ENCODE measurements at regions not wholly inside any gene's neighbourhood (a gene's known extent, or its start where the extent isn't known, plus 50 kb on each side); places are given as distances from the start of the nearest gene placed in this dataset.

GRCh38 chr2:126494593-126494992, 161.4 kb upstream of the GYPC start:
- no peak for DNase-seq (ENCODE audit: low read depth)
- no peaks in the 10 kb centered on the region for H3K27me3 ChIP-seq (replicated peaks; ENCODE audit: control insufficient read depth, insufficient read depth, low read length)
- no peak overlapping the region for H3K4me3 ChIP-seq (ENCODE audit: low read length)
- H3K36me3 ChIP-seq (ENCODE audit: control insufficient read depth, insufficient read depth, low read length, severe bottlenecking): no peaks in the 10 kb centered on the region
- no peak overlapping the region for H3K9ac ChIP-seq (ENCODE audit: low read length)
- peaks cover 10% of the 10 kb centered on the region for H3K9me3 ChIP-seq (ENCODE audit: control insufficient read depth, low read length)
- no peaks in the 10 kb centered on the region for H3K4me1 ChIP-seq (ENCODE audit: control insufficient read depth, insufficient read depth, low read length)

- H3K9me3 ChIP-seq (ENCODE audit: control insufficient read depth, low read length): peaks cover 15% of the 10 kb centered on the region
- no peaks in the 10 kb centered on the region for H3K27me3 ChIP-seq (replicated peaks; ENCODE audit: control insufficient read depth, insufficient read depth, low read length)
- no peaks in the 10 kb centered on the region for H3K4me1 ChIP-seq (ENCODE audit: control insufficient read depth, insufficient read depth, low read length)
- no peak overlapping the region for H3K9ac ChIP-seq (ENCODE audit: low read length)
- no peak for DNase-seq (ENCODE audit: low read depth)
- H3K4me3 ChIP-seq (ENCODE audit: low read length): no peak overlapping the region
- H3K36me3 ChIP-seq (ENCODE audit: control insufficient read depth, insufficient read depth, low read length, severe bottlenecking): no peaks in the 10 kb centered on the region
Measured at GRCh38 chr2:126495189-126495588, 160.8 kb upstream of the GYPC start.

GRCh38 chr2:126496493-126496892, 159.5 kb upstream of the GYPC start:
- H3K4me1 ChIP-seq (ENCODE audit: control insufficient read depth, insufficient read depth, low read length): no peaks in the 10 kb centered on the region
- DNase-seq (ENCODE audit: low read depth): no peak
- H3K36me3 ChIP-seq (ENCODE audit: control insufficient read depth, insufficient read depth, low read length, severe bottlenecking): no peaks in the 10 kb centered on the region
- H3K27me3 ChIP-seq (replicated peaks; ENCODE audit: control insufficient read depth, insufficient read depth, low read length): no peaks in the 10 kb centered on the region
- H3K4me3 ChIP-seq (ENCODE audit: low read length): no peak overlapping the region
- peaks cover 18% of the 10 kb centered on the region for H3K9me3 ChIP-seq (ENCODE audit: control insufficient read depth, low read length)
- no peak overlapping the region for H3K9ac ChIP-seq (ENCODE audit: low read length)

GRCh38 chr2:126503476-126503875, 152.5 kb upstream of the GYPC start:
- no peaks in the 10 kb centered on the region for H3K4me1 ChIP-seq (ENCODE audit: control insufficient read depth, insufficient read depth, low read length)
- H3K9ac ChIP-seq (ENCODE audit: low read length): no peak overlapping the region
- H3K4me3 ChIP-seq (ENCODE audit: low read length): no peak overlapping the region
- no peak for DNase-seq (ENCODE audit: low read depth)
- H3K9me3 ChIP-seq (ENCODE audit: control insufficient read depth, low read length): peaks cover 12% of the 10 kb centered on the region
- H3K36me3 ChIP-seq (ENCODE audit: control insufficient read depth, insufficient read depth, low read length, severe bottlenecking): no peaks in the 10 kb centered on the region
- H3K27me3 ChIP-seq (replicated peaks; ENCODE audit: control insufficient read depth, insufficient read depth, low read length): no peaks in the 10 kb centered on the region

- no peaks in the 10 kb centered on the region for H3K27me3 ChIP-seq (replicated peaks; ENCODE audit: control insufficient read depth, insufficient read depth, low read length)
- H3K4me3 ChIP-seq (ENCODE audit: low read length): no peak overlapping the region
- no peak for DNase-seq (ENCODE audit: low read depth)
- H3K9ac ChIP-seq (ENCODE audit: low read length): no peak overlapping the region
- H3K4me1 ChIP-seq (ENCODE audit: control insufficient read depth, insufficient read depth, low read length): no peaks in the 10 kb centered on the region
- peaks cover 6% of the 10 kb centered on the region for H3K9me3 ChIP-seq (ENCODE audit: control insufficient read depth, low read length)
- H3K36me3 ChIP-seq (ENCODE audit: control insufficient read depth, insufficient read depth, low read length, severe bottlenecking): no peaks in the 10 kb centered on the region
Measured at GRCh38 chr2:126504949-126505348, 151.0 kb upstream of the GYPC start.

- Histone ChIP-seq H3K9me3 (ENCODE audit: control insufficient read depth, low read length) (no peaks in the 10 kb centered on the region), H3K36me3 (ENCODE audit: control insufficient read depth, insufficient read depth, low read length, severe bottlenecking) (no peaks in the 10 kb centered on the region), H3K4me3 (ENCODE audit: low read length) (no peak overlapping the region), H3K27me3 (replicated peaks; ENCODE audit: control insufficient read depth, insufficient read depth, low read length) (no peaks in the 10 kb centered on the region), H3K9ac (ENCODE audit: low read length) (no peak overlapping the region), H3K4me1 (ENCODE audit: control insufficient read depth, insufficient read depth, low read length) (no peaks in the 10 kb centered on the region)
- DNase-seq (ENCODE audit: low read depth): no peak
Measured at GRCh38 chr2:126506786-126507185, 149.2 kb upstream of the GYPC start.

GRCh38 chr2:126507425-126507911, 148.5 kb upstream of the GYPC start:
- Histone ChIP-seq H3K27me3 (replicated peaks; ENCODE audit: control insufficient read depth, insufficient read depth, low read length) (no peaks in the 10 kb centered on the region), H3K4me1 (ENCODE audit: control insufficient read depth, insufficient read depth, low read length) (no peaks in the 10 kb centered on the region), H3K9ac (ENCODE audit: low read length) (no peak overlapping the region), H3K4me3 (ENCODE audit: low read length) (no peak overlapping the region), H3K9me3 (ENCODE audit: control insufficient read depth, low read length) (no peaks in the 10 kb centered on the region), H3K36me3 (ENCODE audit: control insufficient read depth, insufficient read depth, low read length, severe bottlenecking) (no peaks in the 10 kb centered on the region)
- no peak for DNase-seq (ENCODE audit: low read depth)

GRCh38 chr2:126510356-126510755, 145.6 kb upstream of the GYPC start:
- Histone ChIP-seq H3K9ac (ENCODE audit: low read length) (no peak overlapping the region), H3K36me3 (ENCODE audit: control insufficient read depth, insufficient read depth, low read length, severe bottlenecking) (no peaks in the 10 kb centered on the region), H3K27me3 (replicated peaks; ENCODE audit: control insufficient read depth, insufficient read depth, low read length) (no peaks in the 10 kb centered on the region), H3K4me1 (ENCODE audit: control insufficient read depth, insufficient read depth, low read length) (no peaks in the 10 kb centered on the region), H3K9me3 (ENCODE audit: control insufficient read depth, low read length) (no peaks in the 10 kb centered on the region), H3K4me3 (ENCODE audit: low read length) (no peak overlapping the region)
- no peak for DNase-seq (ENCODE audit: low read depth)

- Histone ChIP-seq H3K9ac (ENCODE audit: low read length) (no peak overlapping the region), H3K4me3 (ENCODE audit: low read length) (no peak overlapping the region), H3K36me3 (ENCODE audit: control insufficient read depth, insufficient read depth, low read length, severe bottlenecking) (no peaks in the 10 kb centered on the region), H3K9me3 (ENCODE audit: control insufficient read depth, low read length) (no peaks in the 10 kb centered on the region), H3K27me3 (replicated peaks; ENCODE audit: control insufficient read depth, insufficient read depth, low read length) (no peaks in the 10 kb centered on the region), H3K4me1 (ENCODE audit: control insufficient read depth, insufficient read depth, low read length) (no peaks in the 10 kb centered on the region)
- DNase-seq (ENCODE audit: low read depth): no peak
Measured at GRCh38 chr2:126510960-126511359, 145.0 kb upstream of the GYPC start.

GRCh38 chr2:126512026-126512425, 143.9 kb upstream of the GYPC start:
- no peak overlapping the region for H3K4me3 ChIP-seq (ENCODE audit: low read length)
- H3K36me3 ChIP-seq (ENCODE audit: control insufficient read depth, insufficient read depth, low read length, severe bottlenecking): no peaks in the 10 kb centered on the region
- no peak overlapping the region for H3K9ac ChIP-seq (ENCODE audit: low read length)
- H3K4me1 ChIP-seq (ENCODE audit: control insufficient read depth, insufficient read depth, low read length): no peaks in the 10 kb centered on the region
- no peak for DNase-seq (ENCODE audit: low read depth)
- H3K9me3 ChIP-seq (ENCODE audit: control insufficient read depth, low read length): no peaks in the 10 kb centered on the region
- H3K27me3 ChIP-seq (replicated peaks; ENCODE audit: control insufficient read depth, insufficient read depth, low read length): no peaks in the 10 kb centered on the region

- no peaks in the 10 kb centered on the region for H3K9me3 ChIP-seq (ENCODE audit: control insufficient read depth, low read length)
Measured at GRCh38 chr2:126513033-126513432, 142.9 kb upstream of the GYPC start.

GRCh38 chr2:126515471-126515870, 140.5 kb upstream of the GYPC start:
- H3K9me3 ChIP-seq (ENCODE audit: control insufficient read depth, low read length): no peaks in the 10 kb centered on the region
- no peak overlapping the region for H3K9ac ChIP-seq (ENCODE audit: low read length)
- H3K36me3 ChIP-seq (ENCODE audit: control insufficient read depth, insufficient read depth, low read length, severe bottlenecking): no peaks in the 10 kb centered on the region
- no peaks in the 10 kb centered on the region for H3K27me3 ChIP-seq (replicated peaks; ENCODE audit: control insufficient read depth, insufficient read depth, low read length)
- H3K4me1 ChIP-seq (ENCODE audit: control insufficient read depth, insufficient read depth, low read length): no peaks in the 10 kb centered on the region
- no peak overlapping the region for H3K4me3 ChIP-seq (ENCODE audit: low read length)
- no peak for DNase-seq (ENCODE audit: low read depth)

More at GRCh38 chr2:126513033-126513432, 142.9 kb upstream of the GYPC start:
- Histone ChIP-seq H3K9ac (ENCODE audit: low read length) (no peak overlapping the region), H3K4me1 (ENCODE audit: control insufficient read depth, insufficient read depth, low read length) (no peaks in the 10 kb centered on the region), H3K36me3 (ENCODE audit: control insufficient read depth, insufficient read depth, low read length, severe bottlenecking) (no peaks in the 10 kb centered on the region), H3K27me3 (replicated peaks; ENCODE audit: control insufficient read depth, insufficient read depth, low read length) (no peaks in the 10 kb centered on the region), H3K4me3 (ENCODE audit: low read length) (no peak overlapping the region)
- DNase-seq (ENCODE audit: low read depth): no peak

Data from adipocyte (in vitro differentiated cells).